GM19468 (cell line): ENCODE measurements at regions not wholly inside any gene's neighbourhood (a gene's known extent, or its start where the extent isn't known, plus 50 kb on each side); places are given as distances from the start of the nearest gene placed in this dataset.
"Not testable (repeated sequence)": the region's sequence is repeated elsewhere in the genome, so short reads cannot be mapped to it uniquely, and the experiment has no call there.

Experiments used
- ATAC-seq: cut with Tn5 transposase; IDR thresholded peaks from one replicate; pipeline ENCODE4 v1.9.1; 2021; ENCODE audit warnings: mild to moderate bottlenecking, moderate library complexity, moderate number of reproducible peaks; ENCODE audit not compliant: unreplicated experiment; ENCODE audit errors: extremely low read depth

DNA sequence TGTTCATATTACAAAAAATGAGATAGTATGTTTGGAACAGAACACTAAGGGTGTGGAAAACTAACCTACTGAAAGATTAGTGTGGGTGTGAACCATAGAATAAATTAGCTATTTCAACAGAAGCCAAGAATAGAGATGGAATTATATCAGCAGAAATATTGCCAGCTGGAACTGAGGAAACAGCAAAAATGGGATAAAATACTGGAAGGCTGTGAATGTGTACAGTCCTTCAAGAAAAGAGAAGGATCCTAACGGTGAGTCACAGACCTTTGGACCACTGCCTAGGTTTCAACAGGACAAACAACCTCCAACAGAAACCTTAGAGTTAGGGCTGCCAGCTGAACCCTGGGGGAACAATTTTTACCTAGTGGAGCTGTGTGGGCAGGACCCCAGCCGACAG lies 395.0 kb downstream of the ZWINT start:
- ATAC-seq = no peak

DNA sequence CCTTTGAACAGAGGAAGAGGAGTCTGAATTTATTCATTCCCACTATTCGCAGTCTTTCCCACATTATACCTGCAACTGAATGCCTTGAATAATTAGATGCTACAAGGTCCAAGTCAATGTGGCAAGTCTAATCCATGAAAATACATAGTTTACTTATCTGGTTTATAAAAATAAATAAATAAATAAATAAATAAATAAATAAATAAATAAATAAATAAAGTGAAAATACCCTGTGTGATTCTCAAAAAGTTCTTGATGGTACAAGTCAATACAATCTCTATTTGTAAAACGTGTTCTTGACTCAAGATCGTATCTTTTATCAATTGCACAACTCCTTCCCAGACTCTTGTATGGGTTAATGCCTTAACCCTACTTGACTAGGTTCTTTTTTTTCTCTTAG lies 417.7 kb downstream of the ZWINT start:
- no peak for ATAC-seq

DNA sequence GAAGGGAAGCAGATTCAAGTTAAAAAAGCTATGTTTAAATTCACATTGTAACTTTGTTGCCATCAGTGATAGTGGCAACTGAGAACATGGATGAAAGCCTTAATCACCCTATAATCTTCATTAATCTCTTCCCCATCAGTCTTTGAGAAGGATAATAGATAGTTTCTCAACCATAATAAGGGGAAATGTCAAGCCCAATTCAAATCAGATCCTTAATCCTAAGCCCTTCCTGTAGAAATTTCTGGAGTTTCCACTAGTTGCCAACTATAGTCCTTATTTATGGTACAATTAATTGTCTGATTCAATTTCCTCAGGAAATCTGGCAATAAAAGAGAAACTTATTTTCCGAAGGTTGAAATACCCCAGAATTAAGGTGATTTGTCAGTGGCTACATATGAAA lies 431.8 kb downstream of the ZWINT start:
- ATAC-seq = no peak

DNA sequence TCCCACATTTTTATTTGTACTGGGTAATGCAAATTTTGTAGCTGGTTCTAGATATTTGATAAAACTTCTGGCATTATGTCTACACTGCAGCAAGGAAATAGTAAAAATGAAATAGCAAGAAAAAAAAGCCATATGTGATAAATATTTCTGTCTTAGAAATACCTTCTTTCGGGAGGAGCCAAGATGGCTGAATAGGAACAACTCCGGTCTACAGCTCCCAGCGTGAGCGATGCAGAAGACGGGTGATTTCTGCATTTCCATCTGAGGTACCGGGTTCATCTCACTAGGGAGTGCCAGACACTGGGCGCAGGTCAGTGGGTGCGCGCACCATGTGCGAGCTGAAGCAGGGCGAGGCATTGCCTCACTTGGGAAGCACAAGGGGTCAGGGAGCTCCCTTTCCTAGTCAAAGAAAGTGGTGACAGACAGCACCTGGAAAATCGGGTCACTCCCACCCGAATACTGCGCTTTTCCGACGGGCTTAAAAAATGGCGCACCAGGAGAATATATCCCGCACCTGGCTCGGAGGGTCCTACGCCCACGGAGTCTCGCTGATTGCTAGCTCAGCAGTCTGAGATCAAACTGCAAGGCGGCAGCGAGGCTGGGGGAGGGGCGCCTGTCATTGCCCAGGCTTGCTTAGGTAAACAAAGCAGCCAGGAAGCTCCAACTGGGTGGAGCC lies 461.4 kb downstream of the ZWINT start:
- ATAC-seq = not testable (repeated sequence)

DNA sequence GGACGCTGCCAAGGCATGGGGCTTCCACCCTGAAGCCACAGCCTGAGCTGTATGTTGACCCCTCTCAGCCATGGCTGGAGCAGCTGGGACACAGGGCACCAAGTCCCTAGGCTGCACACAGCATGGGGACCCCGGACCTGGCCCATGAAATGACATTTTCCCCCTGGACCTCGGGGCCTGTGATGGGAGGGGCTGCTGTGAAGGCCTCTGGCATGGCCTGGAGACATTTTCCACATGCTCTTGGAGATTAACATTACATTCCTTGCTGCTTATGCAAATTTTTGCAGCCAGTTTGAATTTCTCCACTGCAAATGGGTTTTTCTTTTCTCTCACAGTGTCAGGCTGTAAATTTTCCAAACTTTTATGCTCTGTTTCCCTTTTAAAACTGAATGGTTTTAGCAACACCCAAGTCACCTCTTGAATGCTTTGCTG lies 463.6 kb downstream of the ZWINT start:
- ATAC-seq = no peak

DNA sequence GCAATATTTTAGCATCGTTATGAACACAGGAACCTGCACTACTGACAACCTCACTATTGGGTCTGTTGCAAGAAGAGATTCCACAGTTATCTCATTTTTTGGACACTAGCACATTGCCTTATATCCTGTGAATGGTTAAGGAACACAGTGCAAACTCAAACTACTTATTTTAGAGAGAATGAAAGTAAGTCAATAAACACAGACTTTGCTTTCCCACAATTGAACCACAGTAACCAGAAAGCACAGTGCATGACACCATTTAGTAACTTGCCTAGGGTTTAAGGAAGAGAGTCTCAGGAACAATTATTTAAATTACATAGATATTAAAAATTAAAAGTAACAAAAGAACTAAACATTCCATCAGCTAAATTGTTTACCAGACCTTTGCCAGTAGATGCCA lies 468.8 kb downstream of the ZWINT start:
- ATAC-seq = no peak

DNA sequence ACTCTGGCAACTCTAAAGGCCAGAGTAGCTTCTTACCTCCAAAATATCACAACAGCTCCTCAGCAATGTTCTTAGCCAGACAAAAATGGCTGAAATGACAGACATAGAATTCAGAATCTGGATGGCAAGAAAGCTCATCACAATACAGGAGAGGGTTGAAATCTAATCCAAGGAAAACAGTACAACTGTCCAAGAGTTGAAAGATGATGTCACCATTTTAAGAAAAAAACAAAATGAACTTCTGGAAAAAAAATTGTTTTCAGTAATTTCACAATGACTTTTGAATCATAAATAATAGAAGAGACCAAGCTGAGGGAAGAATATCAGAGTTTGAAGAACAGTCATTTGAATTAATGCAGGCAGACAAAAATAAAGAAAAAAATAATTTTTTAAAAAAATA lies 479.5 kb downstream of the ZWINT start:
- ATAC-seq = no peak

DNA sequence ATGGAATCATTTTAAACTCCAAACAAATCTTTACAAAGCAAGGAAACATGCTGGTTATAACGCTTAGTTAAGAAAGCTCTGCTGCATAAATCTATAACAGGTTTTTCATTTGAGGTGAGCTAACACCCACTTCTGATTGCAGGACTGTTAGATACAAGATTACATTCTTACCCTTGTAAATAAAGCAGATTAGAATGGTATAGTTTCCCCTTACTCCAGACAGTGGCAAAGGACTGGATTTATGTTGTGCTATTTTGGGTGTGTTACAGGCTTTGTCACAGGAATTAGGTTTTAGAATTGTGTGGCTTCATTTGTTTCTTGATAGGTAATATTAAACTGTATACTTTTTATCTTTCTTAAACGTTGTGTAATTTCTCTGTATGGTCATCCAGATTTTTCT lies 487.6 kb downstream of the ZWINT start:
- no peak for ATAC-seq

DNA sequence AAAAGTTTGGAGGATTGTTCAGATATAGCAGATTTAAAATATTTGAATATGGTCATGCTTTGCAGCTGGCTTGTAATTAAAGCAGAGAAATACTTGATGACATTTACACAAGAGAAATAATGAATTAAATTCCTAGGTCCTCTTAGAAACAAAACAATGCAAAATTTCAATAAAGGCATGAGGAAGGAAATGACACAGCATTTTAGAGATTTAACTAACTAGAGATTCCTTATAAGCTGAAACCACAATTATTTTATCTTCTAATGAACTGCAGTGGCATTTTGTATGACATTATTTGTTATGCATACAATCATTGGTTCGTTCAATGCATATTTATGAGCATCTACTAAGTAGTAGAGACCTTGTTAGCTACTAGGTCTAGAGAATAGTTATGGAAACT lies 490.9 kb downstream of the ZWINT start:
- ATAC-seq = no peak

DNA sequence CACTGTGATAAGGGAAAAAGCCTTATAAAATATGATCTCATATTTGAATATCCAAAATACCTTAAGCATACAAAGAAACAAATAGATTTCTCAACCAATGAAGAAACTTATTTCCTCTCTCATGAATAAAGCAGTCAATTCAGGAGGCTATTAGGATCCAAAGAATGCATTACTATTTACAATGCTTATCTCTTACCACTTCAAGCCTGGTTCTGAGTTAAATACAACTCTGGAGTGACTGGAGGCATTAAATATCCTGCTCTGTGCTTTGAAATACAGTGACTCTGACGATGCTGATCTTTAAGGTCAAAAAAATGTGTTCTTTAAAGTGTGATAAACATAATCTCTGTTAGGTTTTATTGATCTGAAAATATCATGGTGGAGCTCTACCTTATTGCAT lies 493.2 kb downstream of the ZWINT start:
- ATAC-seq = no peak

DNA sequence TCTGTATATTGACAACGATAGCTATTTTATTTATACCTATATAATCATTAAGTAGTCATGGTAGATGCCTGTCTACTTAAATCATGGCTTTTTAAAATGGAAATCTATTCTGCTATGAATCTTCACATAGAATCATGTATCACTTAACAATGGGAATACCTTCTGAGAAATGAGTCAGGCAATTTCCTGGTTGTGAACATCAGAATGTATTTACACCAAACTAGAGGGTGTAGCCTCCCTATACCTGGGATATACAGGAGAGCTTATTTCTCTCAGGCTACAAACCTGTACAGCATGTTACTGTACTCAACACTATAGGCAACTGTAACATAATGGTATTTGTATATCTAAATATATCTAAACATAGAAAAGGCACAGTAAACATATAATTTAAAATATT lies 502.3 kb downstream of the ZWINT start:
- no peak for ATAC-seq

DNA sequence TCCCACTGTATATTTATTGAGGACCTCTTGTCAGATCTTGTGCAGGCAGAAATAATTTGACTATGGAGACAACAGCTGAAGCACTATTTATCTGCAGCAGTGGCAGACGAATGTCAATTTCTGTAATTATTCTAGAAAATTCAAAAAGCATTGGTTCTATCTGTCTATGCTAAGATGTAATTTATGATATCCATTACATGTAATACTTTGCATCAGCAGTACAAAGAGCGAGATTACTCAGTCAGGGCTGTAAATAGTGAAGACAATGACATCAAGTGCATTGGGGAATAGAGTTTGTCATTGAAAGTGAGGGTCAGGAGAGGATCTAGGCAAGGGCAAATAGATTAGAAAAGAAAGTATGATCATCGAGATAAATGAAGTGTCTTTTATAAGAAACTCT lies 508.2 kb downstream of the ZWINT start:
- no peak for ATAC-seq

DNA sequence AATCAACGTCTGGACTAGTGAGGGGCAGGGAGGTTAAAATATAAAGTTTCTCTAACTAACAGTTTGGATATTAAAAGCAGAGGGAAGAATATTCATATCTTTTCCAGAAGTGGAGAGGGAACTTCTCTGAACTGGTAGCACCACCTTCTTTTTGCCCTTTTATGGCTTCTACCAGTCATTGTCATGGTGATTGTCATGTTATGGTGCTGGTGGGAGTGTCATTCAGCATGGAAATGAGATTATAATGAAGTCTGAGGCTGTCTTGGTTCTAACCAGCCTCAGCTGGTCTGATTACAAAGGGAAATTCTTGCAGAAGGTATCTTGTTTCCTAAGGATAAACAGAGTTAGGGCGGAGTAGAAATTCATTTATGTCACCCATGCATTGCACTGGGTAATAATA lies 523.8 kb downstream of the ZWINT start:
- ATAC-seq = no peak

DNA sequence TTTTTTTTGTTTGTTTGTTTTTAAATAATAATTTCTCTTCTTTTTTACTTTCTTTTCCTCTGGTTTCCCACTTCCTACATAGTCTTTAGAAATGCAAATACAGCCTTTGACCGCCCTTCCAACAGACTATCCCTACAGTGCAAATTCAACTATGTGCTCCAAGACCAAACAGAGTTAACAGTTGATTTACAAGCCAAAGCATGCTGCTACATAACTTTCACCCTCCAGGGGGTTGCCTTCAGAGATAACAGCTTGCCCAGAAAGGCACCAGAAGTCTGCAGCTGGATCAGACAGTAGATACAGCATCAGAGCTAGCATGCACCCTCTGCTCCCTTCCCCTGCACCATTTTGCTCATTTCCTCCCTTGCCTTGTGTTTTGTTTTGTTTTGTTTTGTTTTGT lies 539.0 kb downstream of the ZWINT start:
- no peak for ATAC-seq

DNA sequence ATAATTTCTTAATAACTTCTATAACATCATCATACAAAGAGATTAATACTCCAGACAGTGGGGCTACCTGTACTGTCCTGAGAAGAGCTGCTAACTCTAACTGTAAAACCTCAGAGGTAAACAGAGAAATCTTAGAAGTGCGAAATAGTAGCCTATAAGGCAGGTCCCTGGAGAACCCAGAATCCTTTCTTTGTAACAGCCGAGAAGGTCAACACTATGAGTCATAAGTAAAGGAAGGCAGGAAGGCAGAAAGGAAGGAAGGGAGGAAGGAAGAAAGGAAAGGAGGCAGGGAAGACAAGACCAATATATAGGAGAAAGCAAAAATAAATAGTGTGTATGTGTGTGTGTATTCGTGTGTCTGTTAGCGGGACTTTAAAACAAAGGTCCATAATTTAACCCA lies 540.6 kb downstream of the ZWINT start:
- no peak for ATAC-seq

DNA sequence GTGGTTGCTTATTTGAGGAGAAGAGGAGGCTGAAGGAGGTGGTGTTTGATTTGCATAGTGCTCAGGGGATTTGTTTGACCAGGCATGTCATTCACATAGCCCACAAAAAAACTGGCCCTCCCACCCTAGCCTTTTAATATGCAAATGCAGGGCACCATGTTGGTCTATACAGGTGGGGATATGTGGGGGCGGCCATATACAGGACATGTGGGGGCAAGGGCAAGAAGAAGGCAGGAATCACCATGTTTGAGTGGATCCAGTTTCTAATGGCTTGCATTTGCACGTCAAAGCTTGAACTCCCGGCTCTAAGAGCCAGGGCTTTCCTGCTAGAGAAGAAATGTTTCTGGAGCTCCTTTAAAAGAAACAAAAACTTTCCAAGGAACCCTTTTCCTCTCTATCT lies 541.0 kb downstream of the ZWINT start:
- ATAC-seq = no peak

DNA sequence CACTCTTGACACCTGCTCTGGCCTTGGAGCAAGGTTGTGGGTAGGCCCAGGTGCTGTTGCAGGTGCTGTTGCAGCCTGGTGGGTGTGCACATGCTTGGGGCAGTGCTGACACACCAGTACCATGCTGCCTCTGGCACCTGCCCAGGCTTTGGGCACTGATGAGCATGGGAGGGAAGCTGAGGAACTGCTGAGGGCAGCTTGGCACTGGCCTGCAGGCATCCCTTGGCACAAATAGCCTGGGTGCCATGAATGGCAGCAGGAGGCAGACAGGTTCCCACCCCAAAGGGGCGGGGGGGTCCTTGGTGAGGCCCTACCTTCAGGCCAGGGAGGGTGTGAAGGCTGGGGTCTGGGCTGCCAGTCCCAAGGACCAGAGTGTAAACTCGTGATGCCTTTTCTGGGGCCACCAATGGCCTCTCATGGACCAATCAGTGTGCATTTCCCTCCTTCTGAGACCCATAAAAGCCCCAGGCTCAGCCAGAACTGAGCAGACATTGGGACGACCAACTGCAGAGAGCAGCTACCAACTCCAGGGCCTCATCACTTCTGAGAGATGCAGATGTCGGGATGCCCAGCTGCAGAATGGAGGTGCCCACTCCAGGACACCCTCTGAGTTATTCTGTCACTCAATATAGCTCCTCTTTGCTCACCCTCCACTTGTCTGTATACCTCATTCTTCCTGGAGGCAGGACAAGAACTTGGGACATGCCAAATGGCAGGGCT lies 547.4 kb downstream of the ZWINT start:
- no peak for ATAC-seq

DNA sequence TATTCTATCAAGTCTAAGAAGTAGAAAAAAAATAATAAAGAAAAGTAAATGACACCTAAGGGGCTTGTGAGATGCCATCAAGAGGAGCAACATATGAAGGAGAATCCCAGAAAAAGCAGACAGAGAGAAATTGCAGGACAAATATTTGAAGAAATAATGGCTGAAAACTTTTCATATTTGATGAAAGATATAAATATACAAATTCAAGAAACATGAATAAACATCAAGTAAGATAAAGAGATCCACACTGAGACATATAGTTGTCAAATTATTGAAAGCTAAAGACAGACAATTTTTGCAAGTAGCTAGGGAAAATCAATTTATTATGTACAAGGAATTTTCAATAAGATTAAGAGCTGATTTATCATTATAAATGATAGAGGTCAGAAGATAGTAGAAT lies 558.0 kb downstream of the ZWINT start:
- ATAC-seq = no peak

DNA sequence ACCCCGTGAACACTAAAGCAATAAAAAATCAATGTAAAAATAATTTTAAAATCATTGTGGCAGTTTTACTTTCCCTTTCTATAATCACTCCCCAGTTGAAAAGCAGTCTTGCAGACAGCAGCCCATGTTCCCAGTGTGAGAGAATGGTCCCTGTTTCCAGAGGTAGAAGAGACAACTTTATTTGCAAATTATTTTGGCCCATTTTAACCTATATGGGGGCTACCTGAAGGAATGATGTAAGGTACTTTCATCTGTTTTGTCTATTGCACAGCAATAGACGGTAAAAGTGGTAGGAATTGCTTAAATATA lies 559.8 kb downstream of the ZWINT start:
- ATAC-seq = no peak

DNA sequence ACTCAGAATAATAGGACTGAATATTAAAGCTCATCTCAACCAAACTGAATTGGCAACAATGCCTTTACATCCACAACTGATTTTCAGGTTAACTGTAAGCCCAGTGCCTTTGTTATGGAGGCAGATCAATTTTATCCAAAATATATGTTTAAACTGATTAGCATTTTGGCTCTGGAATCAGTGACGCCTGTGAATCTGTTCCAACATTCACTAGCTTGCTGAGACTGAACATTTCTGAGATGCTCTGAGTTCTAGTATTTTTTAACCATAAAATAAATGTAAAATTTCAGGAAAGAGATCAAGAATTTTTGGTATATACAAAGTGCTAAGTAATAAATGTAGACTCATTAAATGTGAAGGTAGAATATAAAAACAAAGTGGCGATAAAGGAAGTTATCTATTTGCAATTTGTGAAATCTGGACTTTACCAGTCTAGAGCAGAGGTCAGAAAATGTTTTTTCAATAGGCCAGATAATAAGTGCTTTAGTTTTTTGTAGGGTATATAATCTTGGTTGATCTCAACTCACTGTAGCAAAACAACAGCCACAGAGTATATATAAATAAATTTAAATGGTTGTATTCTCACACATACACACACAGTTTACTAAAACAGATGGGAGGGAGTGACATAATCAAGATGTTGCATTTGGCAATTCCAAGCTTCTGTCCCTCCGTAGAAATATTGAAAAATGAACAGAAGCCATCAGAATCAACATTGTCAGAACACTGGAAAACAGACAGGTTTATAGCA lies 560.3 kb downstream of the ZWINT start:
- ATAC-seq = no peak

DNA sequence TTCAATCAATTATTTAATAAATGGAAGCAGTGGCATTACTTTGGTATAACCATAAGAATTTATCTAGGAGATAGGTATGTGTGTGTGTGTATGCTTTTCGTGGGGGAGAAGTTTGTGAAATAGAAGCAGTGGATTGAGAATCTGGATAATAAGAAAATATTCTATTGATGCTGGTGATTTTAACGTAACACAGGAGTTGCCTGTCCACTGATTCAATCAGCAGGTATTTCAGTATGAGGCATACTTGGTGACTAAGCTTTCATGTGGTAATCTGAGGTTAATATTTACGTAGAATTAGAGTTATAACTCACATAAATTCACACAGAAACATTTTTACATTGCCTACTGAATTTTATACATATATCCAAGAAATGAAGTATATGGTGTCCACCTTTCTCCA lies 568.0 kb downstream of the ZWINT start:
- ATAC-seq = no peak

DNA sequence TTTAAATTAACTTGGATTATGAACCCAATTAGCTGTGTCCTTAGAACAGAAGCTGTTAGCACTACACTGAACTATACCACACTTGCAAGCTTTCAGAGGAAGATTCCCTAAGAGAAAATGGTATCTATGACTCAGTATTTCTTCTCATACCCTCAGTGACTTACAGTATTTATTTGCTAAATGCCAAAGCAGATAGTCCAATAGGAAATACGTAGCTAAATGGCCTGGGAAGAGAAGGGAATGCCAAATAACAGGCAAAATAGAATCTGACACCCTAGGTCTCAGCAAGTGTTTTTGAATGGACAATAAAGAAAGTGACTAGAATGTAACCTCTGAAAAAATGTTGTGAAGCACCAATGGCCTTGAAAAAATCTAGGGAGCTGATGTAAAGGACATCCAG lies 570.8 kb downstream of the ZWINT start:
- not testable (repeated sequence) for ATAC-seq
